HepG2 (cell line): ENCODE measurements at regions not wholly inside any gene's neighbourhood (a gene's known extent, or its start where the extent isn't known, plus 50 kb on each side); places are given as distances from the start of the nearest gene placed in this dataset.
"Not testable (repeated sequence)": the region's sequence is repeated elsewhere in the genome, so short reads cannot be mapped to it uniquely, and the experiment has no call there.

Experiments
- ATAC-seq: fragments of 200-7000 bp; cut with Tn5 transposase; 3 replicates; pipeline ENCODE4 v1.9.1; 2020; ENCODE audit warnings: mild to moderate bottlenecking, moderate library complexity
- BruUV-seq: library from RNA; stranded (reverse); fragments of 400-500 nt; replicated peaks from 2 replicates; lab custom pipeline; 2021; lab: Mats Ljungman, UMichigan
- CTCF ChIA-PET: fragments of 300-600 bp; formaldehyde crosslinking; extraction: SDS; loops from one replicate; lab custom pipeline; 2021; ENCODE audit warnings: low total read pairs, inconsistent platforms, low intra/inter-chr PET ratio; lab: Yijun Ruan, JAX
- POLR2A ChIA-PET: fragments of 350-600 bp; sonication (Branson Sonifier 250); formaldehyde crosslinking; loops from one replicate; lab custom pipeline; 2020; ENCODE audit warnings: antibody characterized with exemption, inconsistent platforms; lab: Yijun Ruan, JAX
- DNase-seq: peaks from one replicate; pipeline ENCODE4 v3.0.0-alpha.2; 2015; ENCODE audit warnings: low spot score
- FAIRE-seq: peaks from 3 replicates; lab custom pipeline; 2011; peaks lifted over from hg19 to GRCh38; lab: Jason Lieb, UNC
- H2AFZ ChIP-seq: one replicate; pipeline ENCODE4 v1.6.1; 2011; ENCODE audit warnings: low read length, inconsistent platforms
- H3K27ac ChIP-seq: fragments of 300-600 bp; 3 replicates; pipeline ENCODE4 v1.8.0; 2011; ENCODE audit warnings: mixed run types, mild to moderate bottlenecking, mixed read lengths, low read length, inconsistent platforms; ENCODE audit not compliant: insufficient read depth; ENCODE audit errors: extremely low read length
- H3K27me3 ChIP-seq, 2 experiments: fragments of 200-600 bp in 1 of 2; 2 replicates in 1 of 2; 3 replicates in 1 of 2; pipeline versions ENCODE4 v1.6.0 to v1.8.0; 2011; ENCODE audit warnings: low read length in 2 of 2, mild to moderate bottlenecking in 2 of 2, moderate library complexity in 2 of 2, inconsistent platforms in 1 of 2; ENCODE audit not compliant: insufficient read depth in 2 of 2, control insufficient read depth in 1 of 2
- H3K36me3 ChIP-seq, 2 experiments: fragments of 200-600 bp in 1 of 2; replicated peaks in 1 of 2; 2 replicates in 1 of 2; 3 replicates in 1 of 2; pipeline versions ENCODE4 v1.5.1 to v1.8.0; 2011; ENCODE audit warnings: low read length in 2 of 2, inconsistent platforms in 1 of 2; ENCODE audit not compliant: insufficient read depth in 2 of 2, control insufficient read depth in 1 of 2
- H3K4me1 ChIP-seq: 2 replicates; pipeline ENCODE4 v1.5.1; 2012; ENCODE audit warnings: low read length, inconsistent platforms; ENCODE audit not compliant: insufficient read depth
- H3K4me2 ChIP-seq: 2 replicates; pipeline ENCODE4 v1.6.0; 2011; ENCODE audit warnings: low read depth, low read length, inconsistent platforms
- H3K4me3 ChIP-seq, 3 experiments: fragments of 200-600 bp in 1 of 3; sonication (generic), shearing (Covaris generic) in 1 of 3; replicated peaks in 1 of 3; 2 replicates each; pipeline ENCODE4 v1.5.1; 2011 to 2016; ENCODE audit warnings: low read length in 3 of 3, inconsistent platforms in 2 of 3, low read depth in 2 of 3, mild to moderate bottlenecking in 2 of 3, control low read depth in 1 of 3, mixed read lengths in 1 of 3; ENCODE audit not compliant: insufficient read depth in 1 of 3
- H3K79me2 ChIP-seq: one replicate; pipeline ENCODE4 v1.6.1; 2011; ENCODE audit warnings: low read length, inconsistent platforms; ENCODE audit not compliant: insufficient read depth
- H3K9ac ChIP-seq: 2 replicates; pipeline ENCODE4 v1.6.0; 2011; ENCODE audit warnings: mild to moderate bottlenecking, low read depth, low read length, inconsistent platforms; ENCODE audit not compliant: insufficient read depth
- H3K9me3 ChIP-seq: 2 replicates; pipeline ENCODE4 v1.5.1; 2012; ENCODE audit warnings: mild to moderate bottlenecking, low read length
- H4K20me1 ChIP-seq: 2 replicates; pipeline ENCODE4 v1.6.0; 2011; ENCODE audit warnings: inconsistent platforms, mild to moderate bottlenecking, low read length, moderate library complexity; ENCODE audit not compliant: insufficient read depth
- CEBPG ChIP-seq: IDR thresholded peaks from 2 replicates; pipeline ENCODE4 v1.6.1; 2016
- CREB1 ChIP-seq, 2 experiments: fragments of 450-650 bp in 1 of 2; IDR thresholded peaks; 2 replicates each; pipeline ENCODE4 v1.6.1; 2016 to 2017; ENCODE audit warnings: control low read depth in 1 of 2, mild to moderate bottlenecking in 1 of 2, missing compliant biosample characterization in 1 of 2, missing genetic modification characterization in 1 of 2
- ISL2 ChIP-seq: sonication (generic); formaldehyde crosslinking; IDR thresholded peaks from 2 replicates; pipeline ENCODE4 v1.5.0; 2020; ENCODE audit warnings: missing genetic modification reagents
- MEF2D ChIP-seq: sonication (generic); formaldehyde crosslinking; IDR thresholded peaks from 2 replicates; pipeline ENCODE4 v1.5.1; 2020; ENCODE audit warnings: mild to moderate bottlenecking, missing genetic modification reagents
- NCOA1 ChIP-seq: sonication (generic); formaldehyde crosslinking; IDR thresholded peaks from 2 replicates; pipeline ENCODE4 v1.9.0; 2021; ENCODE audit warnings: missing genetic modification reagents
- SRSF4 ChIP-seq: fragments of 200-400 bp; formaldehyde crosslinking; IDR thresholded peaks from one replicate; pipeline ENCODE4 v1.6.1; 2018; ENCODE audit warnings: mild to moderate bottlenecking, low read depth, low read length, moderate library complexity; ENCODE audit not compliant: poor library complexity, severe bottlenecking
- ZNF12 ChIP-seq: sonication (generic); formaldehyde crosslinking; IDR thresholded peaks from 2 replicates; pipeline ENCODE4 v1.5.0; 2020; ENCODE audit warnings: missing genetic modification reagents
- ZNF468 ChIP-seq: sonication (generic); formaldehyde crosslinking; IDR thresholded peaks from 2 replicates; pipeline ENCODE4 v1.8.0; 2022; ENCODE audit warnings: mild to moderate bottlenecking, moderate library complexity, missing genetic modification reagents
- ZNF558 ChIP-seq: sonication (generic); formaldehyde crosslinking; IDR thresholded peaks from 2 replicates; pipeline ENCODE4 v1.9.0; 2022; ENCODE audit warnings: mild to moderate bottlenecking, missing genetic modification reagents, borderline replicate concordance
- WGBS: methylation state at CpG from one replicate; pipeline ENCODE4 v1.1.6; 2017; ENCODE audit warnings: low lambda C conversion rate; 5-methylcytosine and 5-hydroxymethylcytosine counted together
- in situ Hi-C: cut with HindIII; loops from 2 replicates; pipeline ENCODE4 v1.10.0; 2017; ENCODE audit warnings: low pct_unique_long_range_greater_than_20kb; ENCODE audit not compliant: extremely low pct_ligation_motif_present
- intact Hi-C: fragments of 100-400 bp; cut with micrococcal nuclease; formaldehyde crosslinking; loops from one replicate; pipeline ENCODE4 v1.10.0; 2022; ENCODE audit not compliant: unreplicated experiment
- TF ChIP-seq, protein P1 (sequence below): sonication (generic); formaldehyde crosslinking; IDR thresholded peaks from 2 replicates; pipeline ENCODE4 v1.4.0; 2020; ENCODE audit warnings: mild to moderate bottlenecking, missing genetic modification reagents
- TF ChIP-seq, protein P2 (sequence below): sonication (generic); formaldehyde crosslinking; IDR thresholded peaks from 2 replicates; pipeline ENCODE4 v1.5.0; 2020; ENCODE audit warnings: missing genetic modification reagents, mild to moderate bottlenecking, borderline replicate concordance
- TF ChIP-seq, protein P3 (sequence below): sonication (generic); formaldehyde crosslinking; IDR thresholded peaks from 2 replicates; pipeline ENCODE4 v1.4.0; 2020; ENCODE audit warnings: mild to moderate bottlenecking, missing genetic modification reagents

DNA sequence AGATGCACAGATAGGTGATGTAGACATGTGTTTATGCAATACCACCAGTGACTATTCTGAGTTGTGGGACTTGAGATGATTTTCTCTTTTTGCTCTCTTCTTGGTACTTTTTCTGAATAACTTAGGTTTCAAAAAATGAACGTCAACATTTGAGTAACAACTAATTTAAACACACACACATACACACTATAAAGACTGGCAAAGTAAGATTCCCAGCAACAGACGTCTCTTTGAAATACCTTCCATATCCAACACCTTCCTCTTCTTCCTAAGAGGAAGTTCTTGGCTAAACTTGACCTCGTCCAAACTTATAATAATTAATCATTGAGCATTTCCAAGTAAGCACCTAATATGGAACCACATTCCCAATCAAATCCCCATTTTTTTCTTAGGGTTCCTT, 81.6 kb upstream of the RGPD4 start:
- Histone ChIP-seq H3K79me2 (no peaks in the 10 kb centered on the region), H3K4me1 (no peaks in the 10 kb centered on the region), H3K36me3 (no peaks in the 10 kb centered on the region), H3K9ac (no peak overlapping the region)
- TF ChIP-seq CREB1 (IDR thresholded peaks at IDR 0.05) (no peak), CREB1 (CRISPR knock-in tag; IDR thresholded peaks at IDR 0.05) (no peak), NCOA1 (CRISPR knock-in tag) (no peak), ZNF468 (CRISPR knock-in tag) (no peak), SRSF4 (no peak), ZNF12 (no peak), MEF2D (no peak), ISL2 (CRISPR knock-in tag) (no peak), CEBPG (CRISPR knock-in tag) (no peak), ZNF558 (no peak)
- TF ChIP-seq, protein P1, sequence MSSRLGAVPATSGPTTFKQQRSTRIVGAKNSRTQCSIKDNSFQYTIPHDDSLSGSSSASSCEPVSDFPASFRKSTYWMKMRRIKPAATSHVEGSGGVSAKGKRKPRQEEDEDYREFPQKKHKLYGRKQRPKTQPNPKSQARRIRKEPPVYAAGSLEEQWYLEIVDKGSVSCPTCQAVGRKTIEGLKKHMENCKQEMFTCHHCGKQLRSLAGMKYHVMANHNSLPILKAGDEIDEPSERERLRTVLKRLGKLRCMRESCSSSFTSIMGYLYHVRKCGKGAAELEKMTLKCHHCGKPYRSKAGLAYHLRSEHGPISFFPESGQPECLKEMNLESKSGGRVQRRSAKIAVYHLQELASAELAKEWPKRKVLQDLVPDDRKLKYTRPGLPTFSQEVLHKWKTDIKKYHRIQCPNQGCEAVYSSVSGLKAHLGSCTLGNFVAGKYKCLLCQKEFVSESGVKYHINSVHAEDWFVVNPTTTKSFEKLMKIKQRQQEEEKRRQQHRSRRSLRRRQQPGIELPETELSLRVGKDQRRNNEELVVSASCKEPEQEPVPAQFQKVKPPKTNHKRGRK (CRISPR knock-in tag), result no peak
- TF ChIP-seq, protein P2, sequence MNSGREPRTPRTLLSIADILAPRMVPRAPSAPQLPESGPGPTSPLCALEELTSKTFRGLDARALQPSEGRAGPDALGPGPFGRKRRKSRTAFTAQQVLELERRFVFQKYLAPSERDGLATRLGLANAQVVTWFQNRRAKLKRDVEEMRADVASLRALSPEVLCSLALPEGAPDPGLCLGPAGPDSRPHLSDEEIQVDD, result no peak
- TF ChIP-seq, protein P3, sequence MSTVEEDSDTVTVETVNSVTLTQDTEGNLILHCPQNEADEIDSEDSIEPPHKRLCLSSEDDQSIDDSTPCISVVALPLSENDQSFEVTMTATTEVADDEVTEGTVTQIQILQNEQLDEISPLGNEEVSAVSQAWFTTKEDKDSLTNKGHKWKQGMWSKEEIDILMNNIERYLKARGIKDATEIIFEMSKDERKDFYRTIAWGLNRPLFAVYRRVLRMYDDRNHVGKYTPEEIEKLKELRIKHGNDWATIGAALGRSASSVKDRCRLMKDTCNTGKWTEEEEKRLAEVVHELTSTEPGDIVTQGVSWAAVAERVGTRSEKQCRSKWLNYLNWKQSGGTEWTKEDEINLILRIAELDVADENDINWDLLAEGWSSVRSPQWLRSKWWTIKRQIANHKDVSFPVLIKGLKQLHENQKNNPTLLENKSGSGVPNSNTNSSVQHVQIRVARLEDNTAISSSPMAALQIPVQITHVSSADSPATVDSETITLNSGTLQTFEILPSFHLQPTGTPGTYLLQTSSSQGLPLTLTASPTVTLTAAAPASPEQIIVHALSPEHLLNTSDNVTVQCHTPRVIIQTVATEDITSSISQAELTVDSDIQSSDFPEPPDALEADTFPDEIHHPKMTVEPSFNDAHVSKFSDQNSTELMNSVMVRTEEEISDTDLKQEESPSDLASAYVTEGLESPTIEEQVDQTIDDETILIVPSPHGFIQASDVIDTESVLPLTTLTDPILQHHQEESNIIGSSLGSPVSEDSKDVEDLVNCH (CRISPR knock-in tag), result no peak
- TF ChIP-seq, all 625 proteins: peak for 0
- ChIA-PET POLR2A (no interaction called here), CTCF (no interaction called here)
- no TSS peak for BruUV-seq
- Histone ChIP-seq H3K27ac (no peak overlapping the region), H3K9me3 (no peaks in the 10 kb centered on the region), H3K4me2 (no peak overlapping the region), H3K4me3 (no peak overlapping the region), H3K27me3 (no peaks in the 10 kb centered on the region), H4K20me1 (no peaks in the 10 kb centered on the region), H2AFZ (no peak overlapping the region)
- no peak for ATAC-seq
- intact Hi-C loops (no loop called here), in situ Hi-C loops (no loop called here)
- no peak for DNase-seq
- FAIRE-seq, result no peak
- WGBS, result 0% methylated on average over 3 of the region's 3 CpGs

DNA sequence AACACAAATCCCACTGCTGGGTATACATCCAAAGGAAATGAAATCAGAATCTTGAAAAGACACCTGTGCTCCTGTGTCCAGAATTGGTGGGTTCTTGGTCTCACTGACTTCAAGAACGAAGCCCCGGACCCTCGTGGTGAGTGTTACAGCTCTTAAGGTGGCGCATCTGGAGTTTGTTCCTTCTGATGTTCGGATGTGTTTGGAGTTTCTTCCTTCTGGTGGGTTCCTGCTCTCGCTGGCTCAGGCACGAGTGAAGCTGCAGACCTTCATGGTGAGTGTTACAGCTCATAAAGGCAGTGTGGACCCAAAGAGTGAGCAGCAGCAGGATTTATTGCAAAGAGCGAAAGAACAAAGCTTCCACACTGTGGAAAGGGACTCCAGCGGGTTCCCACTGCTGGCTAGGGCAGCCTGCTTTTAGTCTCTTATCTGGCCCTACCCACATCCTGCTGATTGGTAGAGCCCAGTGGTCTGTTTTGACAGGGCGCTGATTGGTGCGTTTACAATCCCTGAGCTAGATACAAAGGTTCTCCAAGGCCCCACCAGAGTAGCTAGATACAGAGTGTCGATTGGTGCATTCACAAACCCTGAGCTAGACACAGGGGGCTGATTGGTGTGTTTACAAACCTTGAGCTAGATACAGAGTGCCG, 80.0 kb upstream of the RGPD4 start:
- H3K4me3 ChIP-seq, in situ Hi-C loops, DNase-seq, H3K27ac ChIP-seq, POLR2A ChIA-PET, BruUV-seq, H3K4me1 ChIP-seq, H3K27me3 ChIP-seq, ATAC-seq, H3K9ac ChIP-seq, H2AFZ ChIP-seq, H4K20me1 ChIP-seq, H3K9me3 ChIP-seq, H3K36me3 ChIP-seq, H3K79me2 ChIP-seq, H3K4me2 ChIP-seq, CTCF ChIA-PET, FAIRE-seq, intact Hi-C loops: not testable (repeated sequence)
- 12% methylated on average over 12 of the region's 13 CpGs for WGBS
